ENCODE measurements at regions not wholly inside any gene's neighbourhood (a gene's known extent, or its start where the extent isn't known, plus 50 kb on each side); places are given as distances from the start of the nearest gene placed in this dataset.

DNA sequence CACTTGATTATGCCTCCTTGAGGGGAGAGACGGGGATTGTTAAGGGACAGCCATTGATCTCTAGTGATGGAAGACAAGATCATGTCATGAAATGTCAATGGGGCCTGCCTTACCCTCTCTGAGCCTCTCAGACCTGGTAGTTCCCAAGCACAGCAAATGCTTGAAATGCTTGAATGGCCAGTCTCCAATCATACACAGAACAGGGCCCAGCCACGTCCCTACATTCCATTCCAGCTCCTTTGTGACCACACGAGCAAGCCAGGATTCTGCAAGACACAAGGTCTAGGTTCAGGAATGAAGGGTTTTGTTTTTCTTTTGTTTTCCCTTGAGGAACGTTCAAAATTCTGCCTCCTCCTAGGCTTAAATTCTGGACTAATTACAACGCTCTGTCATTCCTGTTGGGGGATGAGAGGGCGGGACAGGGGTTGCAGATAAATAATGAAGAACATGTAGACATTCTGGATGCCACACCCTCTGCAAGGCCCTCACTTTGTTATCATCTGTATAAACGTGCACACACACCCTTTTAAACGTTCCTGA lies 98.1 kb upstream of the YPEL5 start:
- TF ChIP-seq POLR2AphosphoS5 (IDR thresholded peaks at IDR 0.05; ENCODE audit: low read depth): no peak
- TF ChIP-seq CTCF (IDR thresholded peaks at IDR 0.05; ENCODE audit: insufficient read depth, low read length): no peak
